ENCODE measurements at regions not wholly inside any gene's neighbourhood (a gene's known extent, or its start where the extent isn't known, plus 50 kb on each side); places are given as distances from the start of the nearest gene placed in this dataset.
A peak's percentile ranks its signal among the peaks of the same experiment; 100 is the strongest.
"Not testable (repeated sequence)": the region's sequence is repeated elsewhere in the genome, so short reads cannot be mapped to it uniquely, and the experiment has no call there.

DNA sequence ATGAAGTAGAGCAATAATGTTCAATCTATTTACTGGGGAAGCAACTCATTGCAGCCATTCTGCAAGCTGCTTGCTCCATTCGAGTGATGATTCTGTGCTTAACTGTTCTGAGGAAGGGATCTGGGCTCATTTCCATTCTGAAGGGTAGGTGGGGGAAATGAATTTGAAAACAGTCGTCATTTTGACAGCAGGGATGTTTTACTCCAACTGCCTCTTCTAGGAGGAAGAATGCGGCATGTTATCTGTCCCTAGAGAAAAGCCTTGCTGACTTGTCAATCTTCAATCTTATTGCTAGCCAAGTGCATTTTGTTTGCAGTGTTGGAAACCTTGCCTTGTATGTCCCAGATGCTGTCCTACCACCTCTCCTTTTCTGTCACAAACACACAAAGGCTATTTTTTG is 105.9 kb downstream of the PRDM13 start:
- POLR2A ChIA-PET = no interaction called here
- Histone ChIP-seq H3K27ac (ENCODE audit: extremely low read depth, low read depth, low read length) (no peak overlapping the region), H3K4me3 (ENCODE audit: low read depth, low read length) (no peak overlapping the region), H3K9me3 (ENCODE audit: control insufficient read depth, insufficient read depth, low read depth, low read length) (no peaks in the 10 kb centered on the region), H3K36me3 (ENCODE audit: control insufficient read depth in 2 of 2, insufficient read depth in 1 of 2, low read length in 2 of 2) (no peaks in the 10 kb centered on the region), H3K4me1 (ENCODE audit: control insufficient read depth, insufficient read depth, low read length) (no peaks in the 10 kb centered on the region)
- CTCF ChIA-PET = interaction anchor here (0.6 kb wide), 1 partner anchor 66 kb away, joined by 3 read pairs; no protein-coding TSS in a partner anchor
- TF ChIP-seq ZNF501 (tag by site-specific recombination; IDR thresholded peaks at IDR 0.05) (no peak), ZSCAN16 (tag by site-specific recombination; IDR thresholded peaks at IDR 0.05) (no peak), MZF1 (tag by site-specific recombination; IDR thresholded peaks at IDR 0.05; ENCODE audit: borderline replicate concordance) (no peak), ZNF416 (tag by site-specific recombination; IDR thresholded peaks at IDR 0.05) (no peak), ZSCAN30 (tag by site-specific recombination; IDR thresholded peaks at IDR 0.05) (no peak), ZNF292 (tag by site-specific recombination; IDR thresholded peaks at IDR 0.05; ENCODE audit: borderline replicate concordance, low read depth) (no peak)
- TF ChIP-seq, protein P1, sequence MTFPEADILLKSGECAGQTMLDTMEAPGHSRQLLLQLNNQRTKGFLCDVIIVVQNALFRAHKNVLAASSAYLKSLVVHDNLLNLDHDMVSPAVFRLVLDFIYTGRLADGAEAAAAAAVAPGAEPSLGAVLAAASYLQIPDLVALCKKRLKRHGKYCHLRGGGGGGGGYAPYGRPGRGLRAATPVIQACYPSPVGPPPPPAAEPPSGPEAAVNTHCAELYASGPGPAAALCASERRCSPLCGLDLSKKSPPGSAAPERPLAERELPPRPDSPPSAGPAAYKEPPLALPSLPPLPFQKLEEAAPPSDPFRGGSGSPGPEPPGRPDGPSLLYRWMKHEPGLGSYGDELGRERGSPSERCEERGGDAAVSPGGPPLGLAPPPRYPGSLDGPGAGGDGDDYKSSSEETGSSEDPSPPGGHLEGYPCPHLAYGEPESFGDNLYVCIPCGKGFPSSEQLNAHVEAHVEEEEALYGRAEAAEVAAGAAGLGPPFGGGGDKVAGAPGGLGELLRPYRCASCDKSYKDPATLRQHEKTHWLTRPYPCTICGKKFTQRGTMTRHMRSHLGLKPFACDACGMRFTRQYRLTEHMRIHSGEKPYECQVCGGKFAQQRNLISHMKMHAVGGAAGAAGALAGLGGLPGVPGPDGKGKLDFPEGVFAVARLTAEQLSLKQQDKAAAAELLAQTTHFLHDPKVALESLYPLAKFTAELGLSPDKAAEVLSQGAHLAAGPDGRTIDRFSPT (tag by site-specific recombination; IDR thresholded peaks at IDR 0.05) = no peak
- TF ChIP-seq, protein P2, sequence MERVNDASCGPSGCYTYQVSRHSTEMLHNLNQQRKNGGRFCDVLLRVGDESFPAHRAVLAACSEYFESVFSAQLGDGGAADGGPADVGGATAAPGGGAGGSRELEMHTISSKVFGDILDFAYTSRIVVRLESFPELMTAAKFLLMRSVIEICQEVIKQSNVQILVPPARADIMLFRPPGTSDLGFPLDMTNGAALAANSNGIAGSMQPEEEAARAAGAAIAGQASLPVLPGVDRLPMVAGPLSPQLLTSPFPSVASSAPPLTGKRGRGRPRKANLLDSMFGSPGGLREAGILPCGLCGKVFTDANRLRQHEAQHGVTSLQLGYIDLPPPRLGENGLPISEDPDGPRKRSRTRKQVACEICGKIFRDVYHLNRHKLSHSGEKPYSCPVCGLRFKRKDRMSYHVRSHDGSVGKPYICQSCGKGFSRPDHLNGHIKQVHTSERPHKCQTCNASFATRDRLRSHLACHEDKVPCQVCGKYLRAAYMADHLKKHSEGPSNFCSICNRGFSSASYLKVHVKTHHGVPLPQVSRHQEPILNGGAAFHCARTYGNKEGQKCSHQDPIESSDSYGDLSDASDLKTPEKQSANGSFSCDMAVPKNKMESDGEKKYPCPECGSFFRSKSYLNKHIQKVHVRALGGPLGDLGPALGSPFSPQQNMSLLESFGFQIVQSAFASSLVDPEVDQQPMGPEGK (tag by site-specific recombination; IDR thresholded peaks at IDR 0.05) = no peak
- TF ChIP-seq, protein P3, sequence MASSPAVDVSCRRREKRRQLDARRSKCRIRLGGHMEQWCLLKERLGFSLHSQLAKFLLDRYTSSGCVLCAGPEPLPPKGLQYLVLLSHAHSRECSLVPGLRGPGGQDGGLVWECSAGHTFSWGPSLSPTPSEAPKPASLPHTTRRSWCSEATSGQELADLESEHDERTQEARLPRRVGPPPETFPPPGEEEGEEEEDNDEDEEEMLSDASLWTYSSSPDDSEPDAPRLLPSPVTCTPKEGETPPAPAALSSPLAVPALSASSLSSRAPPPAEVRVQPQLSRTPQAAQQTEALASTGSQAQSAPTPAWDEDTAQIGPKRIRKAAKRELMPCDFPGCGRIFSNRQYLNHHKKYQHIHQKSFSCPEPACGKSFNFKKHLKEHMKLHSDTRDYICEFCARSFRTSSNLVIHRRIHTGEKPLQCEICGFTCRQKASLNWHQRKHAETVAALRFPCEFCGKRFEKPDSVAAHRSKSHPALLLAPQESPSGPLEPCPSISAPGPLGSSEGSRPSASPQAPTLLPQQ (tag by site-specific recombination; IDR thresholded peaks at IDR 0.05) = no peak

DNA sequence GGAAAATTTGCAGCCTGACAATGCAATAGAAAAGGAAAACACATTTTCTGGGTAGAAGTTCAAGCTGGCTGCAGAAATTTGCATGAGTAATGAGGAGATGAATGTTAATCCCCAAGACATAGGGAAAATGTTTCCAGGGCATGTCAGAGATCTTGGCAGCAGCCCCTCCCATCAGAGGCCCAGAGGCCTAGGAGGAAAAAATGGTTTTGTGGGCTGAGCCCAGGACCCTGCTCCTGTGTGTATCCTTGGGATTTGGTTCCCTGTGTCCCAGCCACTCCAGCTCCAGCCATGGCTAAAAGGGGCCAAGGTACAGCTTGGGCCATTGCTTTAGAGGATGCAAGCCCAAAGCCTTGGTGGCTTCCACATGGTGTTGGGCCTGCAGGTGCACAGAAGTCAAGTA is 115.4 kb downstream of the PRDM13 start:
- H3K4me1 ChIP-seq (ENCODE audit: control insufficient read depth, insufficient read depth, low read length); POLR2A ChIA-PET; CTCF ChIA-PET; H3K4me3 ChIP-seq (ENCODE audit: low read depth, low read length); H3K9me3 ChIP-seq (ENCODE audit: control insufficient read depth, insufficient read depth, low read depth, low read length); H3K36me3 ChIP-seq (ENCODE audit: control insufficient read depth in 2 of 2, insufficient read depth in 1 of 2, low read length in 2 of 2); H3K27ac ChIP-seq (ENCODE audit: extremely low read depth, low read depth, low read length): not testable (repeated sequence)
- TF ChIP-seq ZNF585B (tag by site-specific recombination; IDR thresholded peaks at IDR 0.05) (peak; percentile 92), SETDB1 (IDR thresholded peaks at IDR 0.05; ENCODE audit: insufficient read length, low read length) (peak; percentile 28)

DNA sequence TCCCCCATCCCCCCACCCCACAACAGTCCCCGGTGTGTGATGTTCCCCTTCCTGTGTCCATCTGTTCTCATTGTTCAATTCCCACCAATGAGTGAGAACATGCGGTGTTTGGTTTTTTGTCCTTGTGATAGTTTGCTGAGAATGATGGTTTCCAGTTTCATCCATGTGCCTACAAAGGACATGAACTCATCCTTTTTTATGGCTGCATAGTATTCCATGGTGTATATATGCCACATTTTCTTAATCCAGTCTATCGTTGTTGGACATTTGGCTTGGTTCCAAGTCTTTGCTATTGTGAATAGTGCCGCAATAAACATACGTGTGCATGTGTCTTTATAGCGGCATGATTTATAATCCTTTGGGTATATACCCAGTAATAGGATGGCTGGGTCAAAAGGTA is 123.6 kb downstream of the PRDM13 start:
- H3K4me1 ChIP-seq (ENCODE audit: control insufficient read depth, insufficient read depth, low read length); H3K36me3 ChIP-seq (ENCODE audit: control insufficient read depth in 2 of 2, insufficient read depth in 1 of 2, low read length in 2 of 2); H3K27ac ChIP-seq (ENCODE audit: extremely low read depth, low read depth, low read length); H3K4me3 ChIP-seq (ENCODE audit: low read depth, low read length); H3K9me3 ChIP-seq (ENCODE audit: control insufficient read depth, insufficient read depth, low read depth, low read length); POLR2A ChIA-PET: not testable (repeated sequence)
- TF ChIP-seq ZNF146 (tag by site-specific recombination; IDR thresholded peaks at IDR 0.05) = peak; percentile 91
- CTCF ChIA-PET = interaction anchor here (0.7 kb wide), 1 partner anchor 188 kb away, joined by 3 read pairs; no protein-coding TSS in a partner anchor

DNA sequence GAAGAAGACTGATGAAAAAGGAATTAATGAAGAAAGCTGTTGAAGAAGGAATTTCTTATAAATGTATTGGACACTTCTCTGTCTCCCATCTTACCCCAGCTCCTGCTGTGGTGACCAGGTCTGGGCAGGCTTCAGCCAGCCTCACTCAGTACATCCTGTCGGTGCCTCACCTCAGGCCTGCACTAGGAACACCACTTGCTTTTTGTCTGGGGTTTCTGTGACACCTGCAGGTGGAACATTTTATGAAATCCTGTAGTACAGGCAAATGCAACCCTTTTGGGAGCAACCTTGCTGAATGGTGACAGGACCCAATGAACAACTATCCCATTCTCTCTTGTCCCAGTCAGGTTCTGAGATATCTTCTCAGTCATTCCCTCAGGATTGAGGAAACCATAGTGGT is 129.7 kb downstream of the PRDM13 start:
- ChIA-PET POLR2A (no interaction called here), CTCF (interaction anchor here (0.7 to 3.1 kb wide), 6 partner anchors 10 to 268 kb away, joined by 3 to 11 read pairs (median 4); no protein-coding TSS in a partner anchor)
- no peak overlapping the region for H3K27ac ChIP-seq (ENCODE audit: extremely low read depth, low read depth, low read length)
- no peaks in the 10 kb centered on the region for H3K9me3 ChIP-seq (ENCODE audit: control insufficient read depth, insufficient read depth, low read depth, low read length)
- no peaks in the 10 kb centered on the region for H3K36me3 ChIP-seq (ENCODE audit: control insufficient read depth in 2 of 2, insufficient read depth in 1 of 2, low read length in 2 of 2)
- no peak overlapping the region for H3K4me3 ChIP-seq (ENCODE audit: low read depth, low read length)
- H3K4me1 ChIP-seq (ENCODE audit: control insufficient read depth, insufficient read depth, low read length) = no peaks in the 10 kb centered on the region
- TF ChIP-seq ZFHX2 (tag by site-specific recombination; conservative IDR thresholded peaks at IDR 0.05) = no peak
- TF ChIP-seq ZBTB17 (tag by site-specific recombination; IDR thresholded peaks at IDR 0.05) = no peak
- no peak for TF ChIP-seq SP2 (tag by site-specific recombination; IDR thresholded peaks at IDR 0.05)
- no peak for TF ChIP-seq GLI2 (tag by site-specific recombination; IDR thresholded peaks at IDR 0.05; ENCODE audit: borderline replicate concordance, low read depth)
- no peak for TF ChIP-seq SETDB1 (IDR thresholded peaks at IDR 0.05; ENCODE audit: insufficient read length, low read length)
- no peak for TF ChIP-seq WT1 (tag by site-specific recombination; IDR thresholded peaks at IDR 0.05)
- no peak for TF ChIP-seq KLF10 (tag by site-specific recombination; IDR thresholded peaks at IDR 0.05)
- no peak for TF ChIP-seq ZNF677 (tag by site-specific recombination; IDR thresholded peaks at IDR 0.05)
- no peak for TF ChIP-seq ZNF169 (tag by site-specific recombination; IDR thresholded peaks at IDR 0.05)
- no peak for TF ChIP-seq ZNF175 (tag by site-specific recombination; IDR thresholded peaks at IDR 0.05)
- TF ChIP-seq ZBTB7A (tag by site-specific recombination; IDR thresholded peaks at IDR 0.05; ENCODE audit: low read depth) = no peak

Measured in HEK293 (cell line).